Neural progenitor cell (in vitro differentiated cells): ENCODE measurements at regions not wholly inside any gene's neighbourhood (a gene's known extent, or its start where the extent isn't known, plus 50 kb on each side); places are given as distances from the start of the nearest gene placed in this dataset.

Source experiments
- CTCF ChIP-seq: fragments of 200-600 bp; sonication (generic); IDR thresholded peaks from 2 replicates; pipeline ENCODE4 v1.5.1; 2017; ENCODE audit warnings: antibody characterized with exemption, mild to moderate bottlenecking
- EZH2 ChIP-seq: fragments of 200-600 bp; sonication (generic); IDR thresholded peaks from 2 replicates; pipeline ENCODE4 v1.6.1; 2017; ENCODE audit warnings: antibody characterized with exemption, mild to moderate bottlenecking, moderate library complexity
- EZH2phosphoT487 ChIP-seq: fragments of 200-600 bp; sonication (generic); IDR thresholded peaks from 2 replicates; pipeline ENCODE4 v1.6.1; 2017; ENCODE audit warnings: antibody characterized with exemption

GRCh38 chr3:13162549-13163320 lies 89.5 kb upstream of the IQSEC1 start:
- no peak for TF ChIP-seq CTCF
- no peak for TF ChIP-seq EZH2
- no peak for TF ChIP-seq EZH2phosphoT487
